Neural cell (in vitro differentiated cells): ENCODE measurements at regions not wholly inside any gene's neighbourhood (a gene's known extent, or its start where the extent isn't known, plus 50 kb on each side); places are given as distances from the start of the nearest gene placed in this dataset.

ENCODE experiments used
- EP300 ChIP-seq: fragments of 450-650 bp; conservative IDR thresholded peaks from 2 replicates; pipeline ENCODE4 v1.6.1; 2014; ENCODE audit warnings: antibody characterized with exemption, mild to moderate bottlenecking, moderate library complexity; ENCODE audit not compliant: poor library complexity, severe bottlenecking
- EZH2 ChIP-seq: fragments of 200-600, 300-800 bp; shearing (Covaris generic), sonication (generic); IDR thresholded peaks from 2 replicates; pipeline ENCODE4 v1.6.1; 2014; ENCODE audit warnings: antibody characterized with exemption, low read length, borderline replicate concordance, mild to moderate bottlenecking; ENCODE audit not compliant: insufficient read depth, poor library complexity, severe bottlenecking
- POLR2AphosphoS5 ChIP-seq: IDR thresholded peaks from 2 replicates; pipeline ENCODE4 v1.6.1; 2012
- RAD21 ChIP-seq: fragments of 450-650 bp; conservative IDR thresholded peaks from 2 replicates; pipeline ENCODE4 v1.6.1; 2014; ENCODE audit warnings: antibody characterized with exemption, mild to moderate bottlenecking, moderate library complexity
- SMC3 ChIP-seq: fragments of 450-650 bp; conservative IDR thresholded peaks from 2 replicates; pipeline ENCODE4 v1.6.1; 2014; ENCODE audit warnings: antibody characterized with exemption, mild to moderate bottlenecking, moderate library complexity; ENCODE audit not compliant: poor library complexity
- TF ChIP-seq, protein P1 (sequence below): IDR thresholded peaks from 2 replicates; pipeline ENCODE4 v1.6.1; 2012; ENCODE audit warnings: borderline replicate concordance
- TF ChIP-seq, protein P2 (sequence below): fragments of 450-650 bp; IDR thresholded peaks from 2 replicates; pipeline ENCODE4 v1.5.1; 2014; ENCODE audit warnings: antibody characterized with exemption, mild to moderate bottlenecking, moderate library complexity; ENCODE audit not compliant: poor library complexity, severe bottlenecking

GRCh38 chr15:81766829-81767475 is 278.9 kb downstream of the MEX3B start:
- TF ChIP-seq, protein P1, sequence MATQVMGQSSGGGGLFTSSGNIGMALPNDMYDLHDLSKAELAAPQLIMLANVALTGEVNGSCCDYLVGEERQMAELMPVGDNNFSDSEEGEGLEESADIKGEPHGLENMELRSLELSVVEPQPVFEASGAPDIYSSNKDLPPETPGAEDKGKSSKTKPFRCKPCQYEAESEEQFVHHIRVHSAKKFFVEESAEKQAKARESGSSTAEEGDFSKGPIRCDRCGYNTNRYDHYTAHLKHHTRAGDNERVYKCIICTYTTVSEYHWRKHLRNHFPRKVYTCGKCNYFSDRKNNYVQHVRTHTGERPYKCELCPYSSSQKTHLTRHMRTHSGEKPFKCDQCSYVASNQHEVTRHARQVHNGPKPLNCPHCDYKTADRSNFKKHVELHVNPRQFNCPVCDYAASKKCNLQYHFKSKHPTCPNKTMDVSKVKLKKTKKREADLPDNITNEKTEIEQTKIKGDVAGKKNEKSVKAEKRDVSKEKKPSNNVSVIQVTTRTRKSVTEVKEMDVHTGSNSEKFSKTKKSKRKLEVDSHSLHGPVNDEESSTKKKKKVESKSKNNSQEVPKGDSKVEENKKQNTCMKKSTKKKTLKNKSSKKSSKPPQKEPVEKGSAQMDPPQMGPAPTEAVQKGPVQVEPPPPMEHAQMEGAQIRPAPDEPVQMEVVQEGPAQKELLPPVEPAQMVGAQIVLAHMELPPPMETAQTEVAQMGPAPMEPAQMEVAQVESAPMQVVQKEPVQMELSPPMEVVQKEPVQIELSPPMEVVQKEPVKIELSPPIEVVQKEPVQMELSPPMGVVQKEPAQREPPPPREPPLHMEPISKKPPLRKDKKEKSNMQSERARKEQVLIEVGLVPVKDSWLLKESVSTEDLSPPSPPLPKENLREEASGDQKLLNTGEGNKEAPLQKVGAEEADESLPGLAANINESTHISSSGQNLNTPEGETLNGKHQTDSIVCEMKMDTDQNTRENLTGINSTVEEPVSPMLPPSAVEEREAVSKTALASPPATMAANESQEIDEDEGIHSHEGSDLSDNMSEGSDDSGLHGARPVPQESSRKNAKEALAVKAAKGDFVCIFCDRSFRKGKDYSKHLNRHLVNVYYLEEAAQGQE = no peak
- TF ChIP-seq, protein P2, sequence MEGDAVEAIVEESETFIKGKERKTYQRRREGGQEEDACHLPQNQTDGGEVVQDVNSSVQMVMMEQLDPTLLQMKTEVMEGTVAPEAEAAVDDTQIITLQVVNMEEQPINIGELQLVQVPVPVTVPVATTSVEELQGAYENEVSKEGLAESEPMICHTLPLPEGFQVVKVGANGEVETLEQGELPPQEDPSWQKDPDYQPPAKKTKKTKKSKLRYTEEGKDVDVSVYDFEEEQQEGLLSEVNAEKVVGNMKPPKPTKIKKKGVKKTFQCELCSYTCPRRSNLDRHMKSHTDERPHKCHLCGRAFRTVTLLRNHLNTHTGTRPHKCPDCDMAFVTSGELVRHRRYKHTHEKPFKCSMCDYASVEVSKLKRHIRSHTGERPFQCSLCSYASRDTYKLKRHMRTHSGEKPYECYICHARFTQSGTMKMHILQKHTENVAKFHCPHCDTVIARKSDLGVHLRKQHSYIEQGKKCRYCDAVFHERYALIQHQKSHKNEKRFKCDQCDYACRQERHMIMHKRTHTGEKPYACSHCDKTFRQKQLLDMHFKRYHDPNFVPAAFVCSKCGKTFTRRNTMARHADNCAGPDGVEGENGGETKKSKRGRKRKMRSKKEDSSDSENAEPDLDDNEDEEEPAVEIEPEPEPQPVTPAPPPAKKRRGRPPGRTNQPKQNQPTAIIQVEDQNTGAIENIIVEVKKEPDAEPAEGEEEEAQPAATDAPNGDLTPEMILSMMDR = no peak
- TF ChIP-seq POLR2AphosphoS5 = no peak
- TF ChIP-seq EP300 = no peak
- TF ChIP-seq EZH2 = no peak
- TF ChIP-seq SMC3 = no peak
- TF ChIP-seq RAD21 = no peak
